ENCODE measurements at regions not wholly inside any gene's neighbourhood (a gene's known extent, or its start where the extent isn't known, plus 50 kb on each side); places are given as distances from the start of the nearest gene placed in this dataset.

DNA sequence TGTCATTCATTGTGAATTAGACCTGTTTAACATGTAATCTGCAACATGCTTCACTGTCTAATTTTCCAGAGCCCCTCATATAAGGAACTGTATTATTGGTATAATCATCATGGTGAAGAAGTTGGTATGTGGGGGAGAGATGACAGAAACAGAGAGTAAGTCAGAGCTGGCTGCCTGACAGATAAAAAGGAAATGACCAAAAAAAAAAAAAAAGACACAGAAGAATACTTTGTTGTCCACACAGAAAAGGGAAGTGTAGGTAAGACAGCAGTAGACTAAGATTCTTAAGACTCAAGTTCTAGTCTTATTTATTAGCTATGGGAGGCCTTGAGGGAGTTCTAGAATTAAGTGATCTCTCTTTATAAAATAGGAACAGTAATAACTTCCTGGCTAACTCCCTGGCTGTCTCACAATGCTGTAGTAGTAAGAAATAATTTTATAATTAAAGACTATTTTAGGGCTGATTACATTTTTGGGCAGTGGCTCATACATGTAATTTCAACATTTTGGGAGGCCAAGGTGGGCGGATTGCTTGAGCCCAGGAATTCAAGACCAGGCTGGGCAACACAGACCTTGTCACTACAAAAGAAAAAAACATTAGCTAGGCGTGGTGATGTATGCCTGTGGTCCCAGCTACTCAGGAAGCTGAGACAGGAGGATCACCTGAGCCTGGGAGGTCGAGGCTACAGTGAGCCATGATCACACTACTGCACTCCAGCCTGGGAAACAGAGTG is 102.5 kb downstream of the PRL start:
- TF ChIP-seq CTCF (IDR thresholded peaks at IDR 0.05): no peak
- TF ChIP-seq POLR2AphosphoS5 (IDR thresholded peaks at IDR 0.05; ENCODE audit: insufficient read depth in 1 of 2, low read depth in 1 of 2): no peak
